GM06990 (cell line): ENCODE measurements at regions not wholly inside any gene's neighbourhood (a gene's known extent, or its start where the extent isn't known, plus 50 kb on each side); places are given as distances from the start of the nearest gene placed in this dataset.

Source experiments
- DNase-seq: peaks from one replicate; pipeline ENCODE4 v3.0.0-alpha.2; 2011; ENCODE audit not compliant: insufficient read length; ENCODE audit errors: extremely low read depth
- H3K27me3 ChIP-seq: replicated peaks from 2 replicates; pipeline ENCODE4 v1.6.0; 2011; ENCODE audit warnings: low read length; ENCODE audit not compliant: control insufficient read depth, insufficient read depth
- H3K36me3 ChIP-seq: 2 replicates; pipeline ENCODE4 v1.5.1; 2011; ENCODE audit warnings: low read length; ENCODE audit not compliant: control insufficient read depth, insufficient read depth
- H3K4me3 ChIP-seq: replicated peaks from 2 replicates; pipeline ENCODE4 v1.5.1; 2011; ENCODE audit warnings: low read depth, mild to moderate bottlenecking, control low read depth, low read length
- CTCF ChIP-seq: IDR thresholded peaks from 2 replicates; pipeline ENCODE4 v1.5.1; 2011; ENCODE audit warnings: low read length, control low read depth, mild to moderate bottlenecking, inconsistent platforms; ENCODE audit not compliant: insufficient read depth, poor library complexity, severe bottlenecking

- Histone ChIP-seq H3K27me3 (no peaks in the 10 kb centered on the region), H3K4me3 (no peak overlapping the region), H3K36me3 (no peaks in the 10 kb centered on the region)
- TF ChIP-seq CTCF = no peak
- no peak for DNase-seq
These were observed 261.8 kb upstream of the KLF6 start for GRCh38 chr10:4046712-4047354.

- no peaks in the 10 kb centered on the region for H3K27me3 ChIP-seq
- no peak for TF ChIP-seq CTCF
- no peak overlapping the region for H3K4me3 ChIP-seq
- no peak for DNase-seq
- no peaks in the 10 kb centered on the region for H3K36me3 ChIP-seq
These were observed 261.0 kb upstream of the KLF6 start for GRCh38 chr10:4046030-4046429.

GRCh38 chr10:4043897-4044665, 259.1 kb upstream of the KLF6 start:
- Histone ChIP-seq H3K27me3 (no peaks in the 10 kb centered on the region), H3K4me3 (no peak overlapping the region), H3K36me3 (no peaks in the 10 kb centered on the region)
- no peak for DNase-seq
- TF ChIP-seq CTCF = no peak

- TF ChIP-seq CTCF = no peak
- H3K27me3 ChIP-seq = no peaks in the 10 kb centered on the region
- no peaks in the 10 kb centered on the region for H3K36me3 ChIP-seq
- no peak for DNase-seq
- no peak overlapping the region for H3K4me3 ChIP-seq
These were observed 256.6 kb upstream of the KLF6 start for GRCh38 chr10:4041635-4042034.

GRCh38 chr10:4038000-4038399, 253.0 kb upstream of the KLF6 start:
- no peak for TF ChIP-seq CTCF
- no peak for DNase-seq
- no peak overlapping the region for H3K4me3 ChIP-seq
- H3K36me3 ChIP-seq = no peaks in the 10 kb centered on the region
- H3K27me3 ChIP-seq = no peaks in the 10 kb centered on the region

GRCh38 chr10:4035599-4035945, 250.6 kb upstream of the KLF6 start:
- no peak for DNase-seq
- H3K4me3 ChIP-seq = no peak overlapping the region
- H3K36me3 ChIP-seq = no peaks in the 10 kb centered on the region
- TF ChIP-seq CTCF = no peak
- H3K27me3 ChIP-seq = no peaks in the 10 kb centered on the region
